SK-N-SH (cell line): ENCODE measurements at regions not wholly inside any gene's neighbourhood (a gene's known extent, or its start where the extent isn't known, plus 50 kb on each side); places are given as distances from the start of the nearest gene placed in this dataset.

ENCODE experiments used
- CTCF ChIA-PET: fragments of 300-600, 350-600 bp; formaldehyde crosslinking; extraction: SDS; loops from one replicate; lab custom pipeline; 2021; lab: Yijun Ruan, JAX
- POLR2A ChIA-PET: fragments of 350-600 bp; sonication (Branson Sonifier 250); formaldehyde crosslinking; extraction: SDS; loops from one replicate; lab custom pipeline; 2020; ENCODE audit warnings: antibody characterized with exemption, inconsistent platforms; lab: Yijun Ruan, JAX
- DNase-seq: peaks from one replicate; pipeline ENCODE4 v3.0.0; 2012
- H2AFZ ChIP-seq: fragments of 200-600 bp; sonication (generic); 2 replicates; pipeline ENCODE4 v1.8.1; 2016; ENCODE audit warnings: antibody characterized with exemption, mild to moderate bottlenecking, low read depth
- H3F3A ChIP-seq: fragments of 200-600 bp; sonication (generic); replicated peaks from 2 replicates; pipeline ENCODE3; 2016; ENCODE audit warnings: antibody characterized with exemption, mild to moderate bottlenecking; ENCODE audit not compliant: insufficient read depth
- H3K27ac ChIP-seq, 2 experiments: fragments of 200-500 bp in 1 of 2; fragments of 200-600 bp in 1 of 2; sonication (Bioruptor generic) in 1 of 2; sonication (generic), shearing (Covaris generic) in 1 of 2; 2 replicates each; pipeline versions ENCODE4 v1.5.1 to v1.6.1; 2014 to 2016; ENCODE audit warnings: low read depth in 2 of 2, inconsistent platforms in 1 of 2, low read length in 1 of 2, mild to moderate bottlenecking in 1 of 2, mixed read lengths in 1 of 2
- H3K27me3 ChIP-seq: fragments of 200-600 bp; sonication (generic), shearing (Covaris generic); 2 replicates; pipeline ENCODE4 v1.6.1; 2016; ENCODE audit warnings: mixed run types; ENCODE audit not compliant: insufficient read depth
- H3K36me3 ChIP-seq, 2 experiments: fragments of 200-500 bp in 1 of 2; fragments of 200-600 bp in 1 of 2; sonication (Bioruptor generic) in 1 of 2; sonication (generic) in 1 of 2; replicated peaks in 1 of 2; 2 replicates each; pipeline versions ENCODE3 to v1.5.1; 2014 to 2016; ENCODE audit warnings: low read length in 1 of 2, mild to moderate bottlenecking in 1 of 2; ENCODE audit not compliant: insufficient read depth in 2 of 2, control insufficient read depth in 1 of 2
- H3K4me1 ChIP-seq, 2 experiments: fragments of 200-500 bp in 1 of 2; fragments of 200-600 bp in 1 of 2; sonication (Bioruptor generic) in 1 of 2; sonication (generic), shearing (Covaris generic) in 1 of 2; 2 replicates each; pipeline versions ENCODE4 v1.5.1 to v1.6.1; 2014 to 2016; ENCODE audit warnings: low read depth in 1 of 2, low read length in 1 of 2, mixed run types in 1 of 2; ENCODE audit not compliant: insufficient read depth in 2 of 2, control insufficient read depth in 1 of 2
- H3K4me2 ChIP-seq: fragments of 200-600 bp; sonication (generic), shearing (Covaris generic); 2 replicates; pipeline ENCODE4 v1.6.1; 2017; ENCODE audit warnings: mixed run types
- H3K4me3 ChIP-seq, 2 experiments: fragments of 200-500 bp in 1 of 2; fragments of 200-600 bp in 1 of 2; sonication (Bioruptor generic) in 1 of 2; sonication (generic), shearing (Covaris generic) in 1 of 2; 2 replicates each; pipeline versions ENCODE4 v1.5.1 to v1.8.1; 2014 to 2016; ENCODE audit warnings: low read depth in 2 of 2, inconsistent platforms in 1 of 2, low read length in 1 of 2, mild to moderate bottlenecking in 1 of 2, mixed read lengths in 1 of 2, moderate library complexity in 1 of 2
- H3K79me2 ChIP-seq: fragments of 200-600 bp; sonication (generic); 2 replicates; pipeline ENCODE4 v1.8.1; 2017; ENCODE audit warnings: mild to moderate bottlenecking; ENCODE audit not compliant: insufficient read depth
- H3K9ac ChIP-seq: fragments of 200-600 bp; sonication (generic); 2 replicates; pipeline ENCODE4 v1.6.1; 2017; ENCODE audit warnings: mixed run types
- H3K9me2 ChIP-seq: fragments of 200-600 bp; sonication (generic); 2 replicates; pipeline ENCODE4 v1.6.1; 2017; ENCODE audit warnings: mixed run types
- H3K9me3 ChIP-seq: fragments of 200-600 bp; sonication (generic); 2 replicates; pipeline ENCODE4 v1.6.1; 2017; ENCODE audit warnings: mixed run types, mild to moderate bottlenecking, moderate library complexity
- H4K20me1 ChIP-seq: fragments of 200-600 bp; sonication (generic); 2 replicates; pipeline ENCODE4 v1.6.1; 2017; ENCODE audit warnings: mild to moderate bottlenecking, mixed run types; ENCODE audit not compliant: insufficient read depth
- CHD2 ChIP-seq: fragments of 150-350 bp; IDR thresholded peaks from 2 replicates; pipeline ENCODE4 v1.6.1; 2018; ENCODE audit warnings: low read length; ENCODE audit not compliant: partially characterized antibody
- ELF1 ChIP-seq: IDR thresholded peaks from 2 replicates; pipeline ENCODE4 v1.4.0; 2012
- EP300 ChIP-seq, 2 experiments: IDR thresholded peaks; 2 replicates each; pipeline versions ENCODE4 v1.4.0 to v1.6.1; 2012; ENCODE audit warnings: borderline replicate concordance in 1 of 2, low read depth in 1 of 2, low read length in 1 of 2
- FOSL2 ChIP-seq: IDR thresholded peaks from 2 replicates; pipeline ENCODE4 v1.4.0; 2012; ENCODE audit warnings: low read depth, mild to moderate bottlenecking, moderate library complexity, borderline replicate concordance
- FOXM1 ChIP-seq: IDR thresholded peaks from 2 replicates; pipeline ENCODE4 v1.4.0; 2012; ENCODE audit warnings: low read depth, mild to moderate bottlenecking
- GATA2 ChIP-seq: sonication (generic); formaldehyde crosslinking; IDR thresholded peaks from 2 replicates; pipeline ENCODE4 v1.5.0; 2020; ENCODE audit warnings: mild to moderate bottlenecking, missing genetic modification reagents
- MEF2A ChIP-seq: IDR thresholded peaks from 2 replicates; pipeline ENCODE4 v1.4.0; 2012; ENCODE audit warnings: low read depth, borderline replicate concordance
- MXI1 ChIP-seq: IDR thresholded peaks from 2 replicates; pipeline ENCODE4 v1.6.1; 2012; ENCODE audit warnings: mild to moderate bottlenecking, low read depth, low read length, improper control_type of control experiment
- NFIC ChIP-seq: IDR thresholded peaks from 2 replicates; pipeline ENCODE4 v1.4.0; 2012; ENCODE audit warnings: borderline replicate concordance
- NRF1 ChIP-seq: IDR thresholded peaks from 2 replicates; pipeline ENCODE4 v1.6.1; 2012; ENCODE audit warnings: low read depth, mild to moderate bottlenecking, low read length
- RCOR1 ChIP-seq: fragments of 150-350 bp; IDR thresholded peaks from 2 replicates; pipeline ENCODE4 v1.6.1; 2017; ENCODE audit warnings: antibody characterized with exemption, low read length
- RXRA ChIP-seq: IDR thresholded peaks from 2 replicates; pipeline ENCODE4 v1.4.0; 2012; ENCODE audit warnings: low read depth, mild to moderate bottlenecking, borderline replicate concordance
- TCF12 ChIP-seq: IDR thresholded peaks from 2 replicates; pipeline ENCODE4 v1.4.0; 2012
- TEAD4 ChIP-seq: IDR thresholded peaks from 2 replicates; pipeline ENCODE4 v1.4.0; 2012; ENCODE audit warnings: mild to moderate bottlenecking, borderline replicate concordance; ENCODE audit not compliant: insufficient read depth
- YY1 ChIP-seq: IDR thresholded peaks from 2 replicates; pipeline ENCODE4 v1.4.0; 2012; ENCODE audit warnings: low read depth, mild to moderate bottlenecking
- TF ChIP-seq, protein P1 (sequence below): fragments of 200-600 bp; sonication (generic); IDR thresholded peaks from 2 replicates; pipeline ENCODE4 v1.6.1; 2017; ENCODE audit warnings: antibody characterized with exemption, mild to moderate bottlenecking, moderate library complexity
- TF ChIP-seq, protein P2 (sequence below): IDR thresholded peaks from 2 replicates; pipeline ENCODE4 v1.4.0; 2012; ENCODE audit warnings: low read depth, borderline replicate concordance
- TF ChIP-seq, protein P3 (sequence below): IDR thresholded peaks from 2 replicates; pipeline ENCODE4; 2012
- TF ChIP-seq, protein P4 (sequence below): fragments of 150-350 bp; IDR thresholded peaks from 2 replicates; pipeline ENCODE4 v1.6.1; 2016; ENCODE audit warnings: mild to moderate bottlenecking, low read depth, low read length
- TF ChIP-seq, protein P5 (sequence below): fragments of 150-350 bp; IDR thresholded peaks from 2 replicates; pipeline ENCODE4 v1.6.1; 2017; ENCODE audit warnings: antibody characterized with exemption, low read length, low read depth, borderline replicate concordance

DNA sequence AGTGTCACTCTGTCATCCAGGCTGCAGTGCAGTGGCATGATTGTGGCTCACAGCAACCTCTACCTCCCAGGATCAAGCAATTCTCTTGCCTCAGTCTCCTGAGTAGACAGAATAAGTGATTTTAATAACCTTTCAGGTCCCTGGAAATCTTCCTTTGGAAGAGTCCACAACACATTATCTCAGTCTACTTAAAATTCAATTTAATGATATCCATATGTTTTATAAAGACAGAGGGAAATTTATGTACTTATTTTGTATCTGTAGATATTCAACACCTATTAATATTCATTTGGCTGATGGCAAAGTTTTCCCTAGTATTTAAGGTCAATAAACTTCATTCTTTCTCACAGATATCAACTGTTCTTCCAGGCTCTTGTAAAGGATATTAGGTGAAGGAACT is 881.4 kb upstream of the GJE1 start:
- POLR2A ChIA-PET: no interaction called here
- Histone ChIP-seq H3K79me2 (no peaks in the 10 kb centered on the region), H3F3A (no peaks in the 10 kb centered on the region), H3K9me2 (0 out of 2 replicates have a peak, but pooled peaks cover under 1% of the 10 kb centered on the region), H3K27me3 (no peaks in the 10 kb centered on the region), H3K9me3 (no peaks in the 10 kb centered on the region), H2AFZ (no peak overlapping the region), H3K36me3 (no peaks in the 10 kb centered on the region), H3K4me3 (no peak overlapping the region), H3K27ac (no peak overlapping the region)
- no peak for DNase-seq
- TF ChIP-seq GATA2 (no peak), CHD2 (no peak), RXRA (no peak), EP300 (IDR thresholded peaks at IDR 0.05; ENCODE audit: borderline replicate concordance in 1 of 2, low read depth in 1 of 2, low read length in 1 of 2) (no peak), MEF2A (no peak), NRF1 (no peak), RCOR1 (no peak), FOSL2 (no peak), ELF1 (no peak), MXI1 (no peak), TEAD4 (no peak), TCF12 (no peak), FOXM1 (no peak), NFIC (no peak), YY1 (no peak)
- TF ChIP-seq, protein P1, sequence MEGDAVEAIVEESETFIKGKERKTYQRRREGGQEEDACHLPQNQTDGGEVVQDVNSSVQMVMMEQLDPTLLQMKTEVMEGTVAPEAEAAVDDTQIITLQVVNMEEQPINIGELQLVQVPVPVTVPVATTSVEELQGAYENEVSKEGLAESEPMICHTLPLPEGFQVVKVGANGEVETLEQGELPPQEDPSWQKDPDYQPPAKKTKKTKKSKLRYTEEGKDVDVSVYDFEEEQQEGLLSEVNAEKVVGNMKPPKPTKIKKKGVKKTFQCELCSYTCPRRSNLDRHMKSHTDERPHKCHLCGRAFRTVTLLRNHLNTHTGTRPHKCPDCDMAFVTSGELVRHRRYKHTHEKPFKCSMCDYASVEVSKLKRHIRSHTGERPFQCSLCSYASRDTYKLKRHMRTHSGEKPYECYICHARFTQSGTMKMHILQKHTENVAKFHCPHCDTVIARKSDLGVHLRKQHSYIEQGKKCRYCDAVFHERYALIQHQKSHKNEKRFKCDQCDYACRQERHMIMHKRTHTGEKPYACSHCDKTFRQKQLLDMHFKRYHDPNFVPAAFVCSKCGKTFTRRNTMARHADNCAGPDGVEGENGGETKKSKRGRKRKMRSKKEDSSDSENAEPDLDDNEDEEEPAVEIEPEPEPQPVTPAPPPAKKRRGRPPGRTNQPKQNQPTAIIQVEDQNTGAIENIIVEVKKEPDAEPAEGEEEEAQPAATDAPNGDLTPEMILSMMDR: no peak
- TF ChIP-seq, protein P2, sequence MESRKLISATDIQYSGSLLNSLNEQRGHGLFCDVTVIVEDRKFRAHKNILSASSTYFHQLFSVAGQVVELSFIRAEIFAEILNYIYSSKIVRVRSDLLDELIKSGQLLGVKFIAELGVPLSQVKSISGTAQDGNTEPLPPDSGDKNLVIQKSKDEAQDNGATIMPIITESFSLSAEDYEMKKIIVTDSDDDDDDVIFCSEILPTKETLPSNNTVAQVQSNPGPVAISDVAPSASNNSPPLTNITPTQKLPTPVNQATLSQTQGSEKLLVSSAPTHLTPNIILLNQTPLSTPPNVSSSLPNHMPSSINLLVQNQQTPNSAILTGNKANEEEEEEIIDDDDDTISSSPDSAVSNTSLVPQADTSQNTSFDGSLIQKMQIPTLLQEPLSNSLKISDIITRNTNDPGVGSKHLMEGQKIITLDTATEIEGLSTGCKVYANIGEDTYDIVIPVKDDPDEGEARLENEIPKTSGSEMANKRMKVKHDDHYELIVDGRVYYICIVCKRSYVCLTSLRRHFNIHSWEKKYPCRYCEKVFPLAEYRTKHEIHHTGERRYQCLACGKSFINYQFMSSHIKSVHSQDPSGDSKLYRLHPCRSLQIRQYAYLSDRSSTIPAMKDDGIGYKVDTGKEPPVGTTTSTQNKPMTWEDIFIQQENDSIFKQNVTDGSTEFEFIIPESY: no peak
- TF ChIP-seq, protein P3, sequence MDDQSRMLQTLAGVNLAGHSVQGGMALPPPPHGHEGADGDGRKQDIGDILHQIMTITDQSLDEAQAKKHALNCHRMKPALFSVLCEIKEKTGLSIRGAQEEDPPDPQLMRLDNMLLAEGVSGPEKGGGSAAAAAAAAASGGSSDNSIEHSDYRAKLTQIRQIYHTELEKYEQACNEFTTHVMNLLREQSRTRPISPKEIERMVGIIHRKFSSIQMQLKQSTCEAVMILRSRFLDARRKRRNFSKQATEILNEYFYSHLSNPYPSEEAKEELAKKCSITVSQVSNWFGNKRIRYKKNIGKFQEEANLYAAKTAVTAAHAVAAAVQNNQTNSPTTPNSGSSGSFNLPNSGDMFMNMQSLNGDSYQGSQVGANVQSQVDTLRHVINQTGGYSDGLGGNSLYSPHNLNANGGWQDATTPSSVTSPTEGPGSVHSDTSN: no peak
- TF ChIP-seq, protein P4, sequence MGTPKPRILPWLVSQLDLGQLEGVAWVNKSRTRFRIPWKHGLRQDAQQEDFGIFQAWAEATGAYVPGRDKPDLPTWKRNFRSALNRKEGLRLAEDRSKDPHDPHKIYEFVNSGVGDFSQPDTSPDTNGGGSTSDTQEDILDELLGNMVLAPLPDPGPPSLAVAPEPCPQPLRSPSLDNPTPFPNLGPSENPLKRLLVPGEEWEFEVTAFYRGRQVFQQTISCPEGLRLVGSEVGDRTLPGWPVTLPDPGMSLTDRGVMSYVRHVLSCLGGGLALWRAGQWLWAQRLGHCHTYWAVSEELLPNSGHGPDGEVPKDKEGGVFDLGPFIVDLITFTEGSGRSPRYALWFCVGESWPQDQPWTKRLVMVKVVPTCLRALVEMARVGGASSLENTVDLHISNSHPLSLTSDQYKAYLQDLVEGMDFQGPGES: no peak
- TF ChIP-seq, protein P5, sequence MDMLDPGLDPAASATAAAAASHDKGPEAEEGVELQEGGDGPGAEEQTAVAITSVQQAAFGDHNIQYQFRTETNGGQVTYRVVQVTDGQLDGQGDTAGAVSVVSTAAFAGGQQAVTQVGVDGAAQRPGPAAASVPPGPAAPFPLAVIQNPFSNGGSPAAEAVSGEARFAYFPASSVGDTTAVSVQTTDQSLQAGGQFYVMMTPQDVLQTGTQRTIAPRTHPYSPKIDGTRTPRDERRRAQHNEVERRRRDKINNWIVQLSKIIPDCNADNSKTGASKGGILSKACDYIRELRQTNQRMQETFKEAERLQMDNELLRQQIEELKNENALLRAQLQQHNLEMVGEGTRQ: no peak
- TF ChIP-seq, all 33 proteins: peak for 0
- CTCF ChIA-PET: no interaction called here
- Histone ChIP-seq H4K20me1 (no peaks in the 10 kb centered on the region), H3K4me2 (no peak overlapping the region), H3K9ac (no peak overlapping the region), H3K4me1 (no peaks in the 10 kb centered on the region; a peak in 1 of 4 replicates)
